HepG2 (cell line): ENCODE measurements at regions not wholly inside any gene's neighbourhood (a gene's known extent, or its start where the extent isn't known, plus 50 kb on each side); places are given as distances from the start of the nearest gene placed in this dataset.

Source experiments
- ATAC-seq: fragments of 200-7000 bp; cut with Tn5 transposase; 3 replicates; pipeline ENCODE4 v1.9.1; 2020; ENCODE audit warnings: mild to moderate bottlenecking, moderate library complexity
- BruUV-seq: library from RNA; stranded (reverse); fragments of 400-500 nt; replicated peaks from 2 replicates; lab custom pipeline; 2021; lab: Mats Ljungman, UMichigan
- CTCF ChIA-PET: fragments of 300-600 bp; formaldehyde crosslinking; extraction: SDS; loops from one replicate; lab custom pipeline; 2021; ENCODE audit warnings: low total read pairs, inconsistent platforms, low intra/inter-chr PET ratio; lab: Yijun Ruan, JAX
- POLR2A ChIA-PET: fragments of 350-600 bp; sonication (Branson Sonifier 250); formaldehyde crosslinking; loops from one replicate; lab custom pipeline; 2020; ENCODE audit warnings: antibody characterized with exemption, inconsistent platforms; lab: Yijun Ruan, JAX
- DNase-seq: peaks from one replicate; pipeline ENCODE4 v3.0.0-alpha.2; 2015; ENCODE audit warnings: low spot score
- FAIRE-seq: peaks from 3 replicates; lab custom pipeline; 2011; peaks lifted over from hg19 to GRCh38; lab: Jason Lieb, UNC
- H2AFZ ChIP-seq: one replicate; pipeline ENCODE4 v1.6.1; 2011; ENCODE audit warnings: low read length, inconsistent platforms
- H3K27ac ChIP-seq: fragments of 300-600 bp; 3 replicates; pipeline ENCODE4 v1.8.0; 2011; ENCODE audit warnings: mixed run types, mild to moderate bottlenecking, mixed read lengths, low read length, inconsistent platforms; ENCODE audit not compliant: insufficient read depth; ENCODE audit errors: extremely low read length
- H3K27me3 ChIP-seq, 2 experiments: fragments of 200-600 bp in 1 of 2; 2 replicates in 1 of 2; 3 replicates in 1 of 2; pipeline versions ENCODE4 v1.6.0 to v1.8.0; 2011; ENCODE audit warnings: low read length in 2 of 2, mild to moderate bottlenecking in 2 of 2, moderate library complexity in 2 of 2, inconsistent platforms in 1 of 2; ENCODE audit not compliant: insufficient read depth in 2 of 2, control insufficient read depth in 1 of 2
- H3K36me3 ChIP-seq, 2 experiments: fragments of 200-600 bp in 1 of 2; replicated peaks in 1 of 2; 2 replicates in 1 of 2; 3 replicates in 1 of 2; pipeline versions ENCODE4 v1.5.1 to v1.8.0; 2011; ENCODE audit warnings: low read length in 2 of 2, inconsistent platforms in 1 of 2; ENCODE audit not compliant: insufficient read depth in 2 of 2, control insufficient read depth in 1 of 2
- H3K4me1 ChIP-seq: 2 replicates; pipeline ENCODE4 v1.5.1; 2012; ENCODE audit warnings: low read length, inconsistent platforms; ENCODE audit not compliant: insufficient read depth
- H3K4me2 ChIP-seq: 2 replicates; pipeline ENCODE4 v1.6.0; 2011; ENCODE audit warnings: low read depth, low read length, inconsistent platforms
- H3K4me3 ChIP-seq, 3 experiments: fragments of 200-600 bp in 1 of 3; sonication (generic), shearing (Covaris generic) in 1 of 3; replicated peaks in 1 of 3; 2 replicates each; pipeline ENCODE4 v1.5.1; 2011 to 2016; ENCODE audit warnings: low read length in 3 of 3, inconsistent platforms in 2 of 3, low read depth in 2 of 3, mild to moderate bottlenecking in 2 of 3, control low read depth in 1 of 3, mixed read lengths in 1 of 3; ENCODE audit not compliant: insufficient read depth in 1 of 3
- H3K79me2 ChIP-seq: one replicate; pipeline ENCODE4 v1.6.1; 2011; ENCODE audit warnings: low read length, inconsistent platforms; ENCODE audit not compliant: insufficient read depth
- H3K9ac ChIP-seq: 2 replicates; pipeline ENCODE4 v1.6.0; 2011; ENCODE audit warnings: mild to moderate bottlenecking, low read depth, low read length, inconsistent platforms; ENCODE audit not compliant: insufficient read depth
- H3K9me3 ChIP-seq: 2 replicates; pipeline ENCODE4 v1.5.1; 2012; ENCODE audit warnings: mild to moderate bottlenecking, low read length
- H4K20me1 ChIP-seq: 2 replicates; pipeline ENCODE4 v1.6.0; 2011; ENCODE audit warnings: inconsistent platforms, mild to moderate bottlenecking, low read length, moderate library complexity; ENCODE audit not compliant: insufficient read depth
- ATF7-NPFF ChIP-seq: sonication (generic); formaldehyde crosslinking; IDR thresholded peaks from 2 replicates; pipeline ENCODE4 v1.8.1; 2023; ENCODE audit warnings: mild to moderate bottlenecking, low read depth, missing genetic modification reagents, moderate library complexity
- HDAC2 ChIP-seq: sonication (generic); formaldehyde crosslinking; IDR thresholded peaks from 2 replicates; pipeline ENCODE4 v1.4.0; 2020; ENCODE audit warnings: missing genetic modification reagents
- HES4 ChIP-seq: sonication (generic); formaldehyde crosslinking; IDR thresholded peaks from 2 replicates; pipeline ENCODE4 v1.9.0; 2021; ENCODE audit warnings: mild to moderate bottlenecking, missing genetic modification reagents, borderline replicate concordance
- MTA3 ChIP-seq: sonication (generic); formaldehyde crosslinking; IDR thresholded peaks from 2 replicates; pipeline ENCODE4 v1.4.0; 2020; ENCODE audit warnings: missing genetic modification reagents
- ZFP1 ChIP-seq: IDR thresholded peaks from 2 replicates; pipeline ENCODE4 v1.6.1; 2016
- ZNF556 ChIP-seq: sonication (generic); formaldehyde crosslinking; IDR thresholded peaks from 2 replicates; pipeline ENCODE4 v1.4.0; 2020; ENCODE audit warnings: mild to moderate bottlenecking, missing genetic modification reagents, borderline replicate concordance
- ZNF775 ChIP-seq: sonication (generic); formaldehyde crosslinking; IDR thresholded peaks from 2 replicates; pipeline ENCODE4 v1.4.0; 2020; ENCODE audit warnings: missing genetic modification reagents, mild to moderate bottlenecking, moderate library complexity, borderline replicate concordance
- ZSCAN9 ChIP-seq: IDR thresholded peaks from 2 replicates; pipeline ENCODE4 v1.6.1; 2016; ENCODE audit warnings: borderline replicate concordance
- WGBS: methylation state at CpG from one replicate; pipeline ENCODE4 v1.1.6; 2017; ENCODE audit warnings: low lambda C conversion rate; 5-methylcytosine and 5-hydroxymethylcytosine counted together
- in situ Hi-C: cut with HindIII; loops from 2 replicates; pipeline ENCODE4 v1.10.0; 2017; ENCODE audit warnings: low pct_unique_long_range_greater_than_20kb; ENCODE audit not compliant: extremely low pct_ligation_motif_present
- intact Hi-C: fragments of 100-400 bp; cut with micrococcal nuclease; formaldehyde crosslinking; loops from one replicate; pipeline ENCODE4 v1.10.0; 2022; ENCODE audit not compliant: unreplicated experiment
- TF ChIP-seq, protein P1 (sequence below): sonication (generic); IDR thresholded peaks from 2 replicates; pipeline ENCODE4 v1.6.1; 2016; ENCODE audit warnings: low read depth, borderline replicate concordance
- TF ChIP-seq, protein P2 (sequence below): sonication (generic); formaldehyde crosslinking; IDR thresholded peaks from 2 replicates; pipeline ENCODE4 v1.4.0; 2020; ENCODE audit warnings: missing genetic modification reagents

DNA sequence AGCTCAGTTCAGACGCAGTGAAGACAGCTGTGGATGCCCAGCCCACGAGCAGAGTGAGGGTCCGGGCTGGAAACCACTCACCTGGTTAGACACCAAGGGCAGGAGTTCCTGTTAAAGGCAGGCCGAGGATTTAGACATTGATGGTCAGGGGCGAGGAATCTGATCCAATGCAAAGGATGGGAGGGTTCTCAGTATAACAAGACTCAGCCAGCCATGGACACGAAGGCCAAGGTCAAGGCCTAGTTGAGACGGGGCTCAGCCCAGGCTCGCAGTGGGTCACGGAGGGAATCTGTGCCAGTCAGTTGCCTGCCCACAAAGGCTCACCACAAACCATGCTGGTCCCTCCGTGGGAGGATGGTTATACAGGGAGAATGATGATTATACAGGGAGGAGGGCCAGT lies 63.3 kb upstream of the FCN1 start:
- CTCF ChIA-PET: no interaction called here
- no TSS peak for BruUV-seq
- POLR2A ChIA-PET: no interaction called here
- Histone ChIP-seq H4K20me1 (no peaks in the 10 kb centered on the region), H3K9ac (no peak overlapping the region), H3K27me3 (peaks cover 3 to 20% of the 10 kb centered on the region in 2 experiments; a peak in 3 of 5 replicates), H3K36me3 (no peaks in the 10 kb centered on the region), H3K4me3 (no peak overlapping the region), H3K79me2 (no peaks in the 10 kb centered on the region), H3K4me1 (no peaks in the 10 kb centered on the region), H2AFZ (no peak overlapping the region), H3K27ac (no peak overlapping the region), H3K9me3 (no peaks in the 10 kb centered on the region), H3K4me2 (no peak overlapping the region)
- 6% methylated on average over 8 of the region's 10 CpGs for WGBS
- intact Hi-C loops (no loop called here), in situ Hi-C loops (no loop called here)
- no peak for TF ChIP-seq HES4 (CRISPR knock-in tag)
- TF ChIP-seq, protein P1, sequence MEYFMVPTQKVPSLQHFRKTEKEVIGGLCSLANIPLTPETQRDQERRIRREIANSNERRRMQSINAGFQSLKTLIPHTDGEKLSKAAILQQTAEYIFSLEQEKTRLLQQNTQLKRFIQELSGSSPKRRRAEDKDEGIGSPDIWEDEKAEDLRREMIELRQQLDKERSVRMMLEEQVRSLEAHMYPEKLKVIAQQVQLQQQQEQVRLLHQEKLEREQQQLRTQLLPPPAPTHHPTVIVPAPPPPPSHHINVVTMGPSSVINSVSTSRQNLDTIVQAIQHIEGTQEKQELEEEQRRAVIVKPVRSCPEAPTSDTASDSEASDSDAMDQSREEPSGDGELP: no peak
- TF ChIP-seq ATF7-NPFF (CRISPR knock-in tag): no peak
- TF ChIP-seq MTA3: no peak
- no peak for TF ChIP-seq HDAC2 (CRISPR knock-in tag)
- no peak for TF ChIP-seq ZNF556 (CRISPR knock-in tag)
- no peak for TF ChIP-seq ZSCAN9 (CRISPR knock-in tag)
- TF ChIP-seq ZFP1 (CRISPR knock-in tag): no peak
- TF ChIP-seq ZNF775 (CRISPR knock-in tag): no peak
- TF ChIP-seq, protein P2, sequence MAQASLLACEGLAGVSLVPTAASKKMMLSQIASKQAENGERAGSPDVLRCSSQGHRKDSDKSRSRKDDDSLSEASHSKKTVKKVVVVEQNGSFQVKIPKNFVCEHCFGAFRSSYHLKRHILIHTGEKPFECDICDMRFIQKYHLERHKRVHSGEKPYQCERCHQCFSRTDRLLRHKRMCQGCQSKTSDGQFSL (CRISPR knock-in tag): no peak
- DNase-seq (no peak), ATAC-seq (no peak), FAIRE-seq (no peak)
